Colonic mucosa (tissue), 4 donors: ENCODE measurements at regions not wholly inside any gene's neighbourhood (a gene's known extent, or its start where the extent isn't known, plus 50 kb on each side); places are given as distances from the start of the nearest gene placed in this dataset.

Source experiments
- DNase-seq: peaks from one replicate; pipeline ENCODE4 v3.0.0-alpha.2; 2020
- H3K27ac ChIP-seq: fragments of 200-600 bp; one replicate; pipeline ENCODE4 v1.8.0; 2021
- H3K27me3 ChIP-seq: fragments of 200-600 bp; one replicate; pipeline ENCODE4 v1.8.0; 2021
- H3K36me3 ChIP-seq: fragments of 200-600 bp; one replicate; pipeline ENCODE4 v1.8.0; 2021
- H3K4me1 ChIP-seq: fragments of 200-600 bp; one replicate; pipeline ENCODE4 v1.8.0; 2021; ENCODE audit warnings: mild to moderate bottlenecking
- H3K4me3 ChIP-seq: fragments of 200-600 bp; one replicate; pipeline ENCODE4 v1.8.0; 2021
- H3K9ac ChIP-seq, 2 donors: one replicate each; pipeline ENCODE4 v1.7.0; 2013; ENCODE audit warnings: control low read depth in 2 of 2, low read depth in 2 of 2, low read length in 2 of 2
- H3K9me3 ChIP-seq: fragments of 200-600 bp; one replicate; pipeline ENCODE4 v1.8.0; 2021
- CTCF ChIP-seq: fragments of 200-600 bp; IDR thresholded peaks from one replicate; pipeline ENCODE4 v1.8.0; 2022; ENCODE audit warnings: antibody characterized with exemption, mild to moderate bottlenecking
- intact Hi-C: fragments of 100-400 bp; cut with DNase I; formaldehyde crosslinking; loops from one replicate; pipeline ENCODE4 v1.14.1; 2022
- donor health status: healthy.
- donor health status: DM: no; HTN: no; CAD: no.
- donor health status: DM: no; HTN: no; CAD: no.

- intact Hi-C loops: no loop called here
- Histone ChIP-seq H3K36me3 (no peaks in the 10 kb centered on the region), H3K27me3 (no peaks in the 10 kb centered on the region), H3K9ac (no peak overlapping the region), H3K27ac (no peak overlapping the region), H3K4me3 (no peak overlapping the region), H3K4me1 (no peaks in the 10 kb centered on the region), H3K9me3 (no peaks in the 10 kb centered on the region)
- no peak for TF ChIP-seq CTCF
- DNase-seq: no peak
These were observed 181.9 kb downstream of the PAH start for GRCh38 chr12:102735104-102735503.

- H3K27me3 ChIP-seq: no peaks in the 10 kb centered on the region
- H3K4me3 ChIP-seq: no peak overlapping the region
- no peak for DNase-seq
- H3K9me3 ChIP-seq: no peaks in the 10 kb centered on the region
- H3K36me3 ChIP-seq: no peaks in the 10 kb centered on the region
- intact Hi-C loops: no loop called here
- no peak for TF ChIP-seq CTCF
- no peak overlapping the region for H3K27ac ChIP-seq
- no peaks in the 10 kb centered on the region for H3K4me1 ChIP-seq
- no peak overlapping the region for H3K9ac ChIP-seq
These were observed 186.0 kb downstream of the PAH start for GRCh38 chr12:102730996-102731395.

GRCh38 chr12:102728506-102729242 is 188.4 kb downstream of the PAH start:
- no peak for TF ChIP-seq CTCF
- no peak overlapping the region for H3K9ac ChIP-seq
- no peaks in the 10 kb centered on the region for H3K4me1 ChIP-seq
- DNase-seq: no peak
- H3K36me3 ChIP-seq: no peaks in the 10 kb centered on the region
- no peaks in the 10 kb centered on the region for H3K9me3 ChIP-seq
- H3K27me3 ChIP-seq: no peaks in the 10 kb centered on the region
- no peak overlapping the region for H3K4me3 ChIP-seq
- H3K27ac ChIP-seq: no peak overlapping the region
- intact Hi-C loops: no loop called here

GRCh38 chr12:102726686-102727085 is 190.4 kb downstream of the PAH start:
- DNase-seq: no peak
- Histone ChIP-seq H3K9ac (no peak overlapping the region), H3K36me3 (no peaks in the 10 kb centered on the region), H3K4me1 (no peaks in the 10 kb centered on the region), H3K27ac (no peak overlapping the region), H3K9me3 (no peaks in the 10 kb centered on the region), H3K4me3 (no peak overlapping the region), H3K27me3 (no peaks in the 10 kb centered on the region)
- no peak for TF ChIP-seq CTCF
- intact Hi-C loops: no loop called here

- Histone ChIP-seq H3K4me1 (no peaks in the 10 kb centered on the region), H3K9ac (no peak overlapping the region), H3K36me3 (no peaks in the 10 kb centered on the region), H3K4me3 (no peak overlapping the region), H3K27ac (no peak overlapping the region), H3K9me3 (no peaks in the 10 kb centered on the region), H3K27me3 (no peaks in the 10 kb centered on the region)
- intact Hi-C loops: no loop called here
- no peak for TF ChIP-seq CTCF
- DNase-seq: no peak
These were observed 194.9 kb downstream of the PAH start for GRCh38 chr12:102722147-102722546.
